ENCODE measurements at regions not wholly inside any gene's neighbourhood (a gene's known extent, or its start where the extent isn't known, plus 50 kb on each side); places are given as distances from the start of the nearest gene placed in this dataset.

DNA sequence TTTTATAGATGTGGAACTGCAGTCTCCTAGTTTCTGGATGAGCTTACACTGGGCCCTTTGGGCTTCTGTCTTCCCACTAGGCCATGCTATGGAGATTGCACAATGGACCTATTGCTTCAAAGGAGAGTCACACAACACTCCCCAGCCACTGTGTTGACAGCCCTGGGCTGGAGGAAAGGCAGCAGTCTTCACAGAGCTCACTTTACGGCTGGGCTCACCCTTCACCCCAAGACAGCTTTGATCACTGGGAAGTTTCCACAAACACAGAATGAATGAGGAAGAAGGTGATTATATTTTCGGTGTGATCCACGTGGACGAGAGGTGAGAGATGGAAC, 92.7 kb upstream of the GDF10 start:
- no peak overlapping the region for H3K27ac ChIP-seq (ENCODE audit: insufficient read depth, low read length)
- H3K27me3 ChIP-seq (ENCODE audit: control insufficient read depth, insufficient read depth, low read length): no peaks in the 10 kb centered on the region
- no peaks in the 10 kb centered on the region for H3K4me1 ChIP-seq (ENCODE audit: control insufficient read depth, extremely low read depth, insufficient read depth, low read length)
- peak in 1 of 2 donors; percentile 25 for DNase-seq (ENCODE audit: low read depth in 2 of 2)
- H3K9me3 ChIP-seq (ENCODE audit: control insufficient read depth, insufficient read depth, low read depth, low read length): no peaks in the 10 kb centered on the region
- no peak overlapping the region for H3K4me2 ChIP-seq (ENCODE audit: extremely low read depth, insufficient read depth, low read length)
- H3K4me3 ChIP-seq (replicated peaks in 1 of 4; ENCODE audit: control extremely low read depth in 1 of 4, insufficient read depth in 1 of 4, low read depth in 3 of 4, low read length in 4 of 4): no peak overlapping the region
- H3K79me2 ChIP-seq (ENCODE audit: control insufficient read depth, insufficient read depth, low read length): no peaks in the 10 kb centered on the region
- no peaks in the 10 kb centered on the region for H3K36me3 ChIP-seq (ENCODE audit: control insufficient read depth, insufficient read depth, low read length)
- TF ChIP-seq, protein P1, sequence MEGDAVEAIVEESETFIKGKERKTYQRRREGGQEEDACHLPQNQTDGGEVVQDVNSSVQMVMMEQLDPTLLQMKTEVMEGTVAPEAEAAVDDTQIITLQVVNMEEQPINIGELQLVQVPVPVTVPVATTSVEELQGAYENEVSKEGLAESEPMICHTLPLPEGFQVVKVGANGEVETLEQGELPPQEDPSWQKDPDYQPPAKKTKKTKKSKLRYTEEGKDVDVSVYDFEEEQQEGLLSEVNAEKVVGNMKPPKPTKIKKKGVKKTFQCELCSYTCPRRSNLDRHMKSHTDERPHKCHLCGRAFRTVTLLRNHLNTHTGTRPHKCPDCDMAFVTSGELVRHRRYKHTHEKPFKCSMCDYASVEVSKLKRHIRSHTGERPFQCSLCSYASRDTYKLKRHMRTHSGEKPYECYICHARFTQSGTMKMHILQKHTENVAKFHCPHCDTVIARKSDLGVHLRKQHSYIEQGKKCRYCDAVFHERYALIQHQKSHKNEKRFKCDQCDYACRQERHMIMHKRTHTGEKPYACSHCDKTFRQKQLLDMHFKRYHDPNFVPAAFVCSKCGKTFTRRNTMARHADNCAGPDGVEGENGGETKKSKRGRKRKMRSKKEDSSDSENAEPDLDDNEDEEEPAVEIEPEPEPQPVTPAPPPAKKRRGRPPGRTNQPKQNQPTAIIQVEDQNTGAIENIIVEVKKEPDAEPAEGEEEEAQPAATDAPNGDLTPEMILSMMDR (conservative IDR thresholded peaks at IDR 0.05 in 1 of 2, IDR thresholded peaks at IDR 0.05 in 1 of 2; ENCODE audit: low read depth in 1 of 2, low read length in 2 of 2): no peak
- no peak for TF ChIP-seq EZH2 (IDR thresholded peaks at IDR 0.05; ENCODE audit: low read length, missing control alignments)
- no peaks in the 10 kb centered on the region for H4K20me1 ChIP-seq (ENCODE audit: control insufficient read depth, extremely low read depth, insufficient read depth, low read length)
- H3K9ac ChIP-seq (ENCODE audit: insufficient read depth, low read length): no peak overlapping the region
- no peak overlapping the region for H2AFZ ChIP-seq (ENCODE audit: low read length)

DNA sequence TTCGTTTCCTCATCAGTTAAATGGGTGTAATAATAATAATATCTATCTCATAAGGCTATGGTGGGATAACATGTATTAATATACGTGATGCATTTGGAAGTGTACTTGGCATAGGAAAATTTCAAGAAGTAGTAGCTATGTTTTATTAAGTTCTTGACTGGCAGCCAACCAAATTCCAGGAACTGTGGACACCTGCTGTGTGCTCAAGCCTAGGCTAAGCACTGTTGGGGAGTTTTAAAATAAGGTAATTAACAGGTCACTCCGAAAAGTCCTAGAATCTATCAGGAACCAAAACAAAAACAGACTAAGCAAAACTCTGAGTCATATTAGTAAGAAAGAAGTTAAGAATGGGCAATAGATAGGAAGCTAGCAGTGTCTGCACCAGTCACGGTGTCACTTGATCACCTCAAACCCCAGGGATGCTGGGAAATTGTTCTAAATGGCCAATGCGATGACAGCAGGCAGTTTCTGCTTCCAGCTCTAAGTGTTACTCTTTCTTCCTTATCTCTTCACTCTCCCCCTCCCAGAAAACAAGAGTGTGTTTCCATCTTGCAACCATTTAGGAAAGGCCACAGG, 92.0 kb upstream of the GDF10 start:
- no peak for TF ChIP-seq EZH2 (IDR thresholded peaks at IDR 0.05; ENCODE audit: low read length, missing control alignments)
- TF ChIP-seq, protein P1 (conservative IDR thresholded peaks at IDR 0.05 in 1 of 2, IDR thresholded peaks at IDR 0.05 in 1 of 2; ENCODE audit: low read depth in 1 of 2, low read length in 2 of 2): no peak
- no peaks in the 10 kb centered on the region for H3K79me2 ChIP-seq (ENCODE audit: control insufficient read depth, insufficient read depth, low read length)
- no peak overlapping the region for H3K27ac ChIP-seq (ENCODE audit: insufficient read depth, low read length)
- no peak for DNase-seq (ENCODE audit: low read depth in 2 of 2)
- H2AFZ ChIP-seq (ENCODE audit: low read length): no peak overlapping the region
- H4K20me1 ChIP-seq (ENCODE audit: control insufficient read depth, extremely low read depth, insufficient read depth, low read length): no peaks in the 10 kb centered on the region
- H3K9me3 ChIP-seq (ENCODE audit: control insufficient read depth, insufficient read depth, low read depth, low read length): no peaks in the 10 kb centered on the region
- H3K27me3 ChIP-seq (ENCODE audit: control insufficient read depth, insufficient read depth, low read length): no peaks in the 10 kb centered on the region
- H3K4me3 ChIP-seq (replicated peaks in 1 of 4; ENCODE audit: control extremely low read depth in 1 of 4, insufficient read depth in 1 of 4, low read depth in 3 of 4, low read length in 4 of 4): no peak overlapping the region
- H3K36me3 ChIP-seq (ENCODE audit: control insufficient read depth, insufficient read depth, low read length): no peaks in the 10 kb centered on the region
- no peak overlapping the region for H3K9ac ChIP-seq (ENCODE audit: insufficient read depth, low read length)
- no peak overlapping the region for H3K4me2 ChIP-seq (ENCODE audit: extremely low read depth, insufficient read depth, low read length)
- no peaks in the 10 kb centered on the region for H3K4me1 ChIP-seq (ENCODE audit: control insufficient read depth, extremely low read depth, insufficient read depth, low read length)

DNA sequence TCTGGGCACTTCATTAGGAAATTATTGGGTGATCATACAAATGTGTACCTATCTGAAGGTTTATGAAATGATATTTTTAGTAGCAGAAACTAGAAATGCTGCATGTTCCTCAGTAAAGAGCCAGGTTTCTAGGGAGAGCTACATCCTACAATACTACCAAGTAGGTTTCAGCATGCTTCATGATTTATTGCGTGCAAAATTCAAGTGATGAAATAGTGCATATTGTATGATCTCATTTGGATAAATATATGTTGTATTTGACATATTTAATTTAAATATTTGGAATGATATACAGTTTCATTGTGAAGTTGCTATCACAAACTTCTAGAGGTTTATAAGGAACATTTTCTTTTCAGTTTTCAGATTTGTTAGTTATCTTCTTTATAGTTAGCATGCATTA, 90.5 kb upstream of the GDF10 start:
- Histone ChIP-seq H2AFZ (ENCODE audit: low read length) (no peak overlapping the region), H3K4me1 (ENCODE audit: control insufficient read depth, extremely low read depth, insufficient read depth, low read length) (no peaks in the 10 kb centered on the region), H3K4me2 (ENCODE audit: extremely low read depth, insufficient read depth, low read length) (no peak overlapping the region), H3K4me3 (replicated peaks in 1 of 4; ENCODE audit: control extremely low read depth in 1 of 4, insufficient read depth in 1 of 4, low read depth in 3 of 4, low read length in 4 of 4) (no peak overlapping the region), H3K27me3 (ENCODE audit: control insufficient read depth, insufficient read depth, low read length) (no peaks in the 10 kb centered on the region), H4K20me1 (ENCODE audit: control insufficient read depth, extremely low read depth, insufficient read depth, low read length) (no peaks in the 10 kb centered on the region), H3K27ac (ENCODE audit: insufficient read depth, low read length) (no peak overlapping the region), H3K36me3 (ENCODE audit: control insufficient read depth, insufficient read depth, low read length) (no peaks in the 10 kb centered on the region), H3K9me3 (ENCODE audit: control insufficient read depth, insufficient read depth, low read depth, low read length) (no peaks in the 10 kb centered on the region), H3K79me2 (ENCODE audit: control insufficient read depth, insufficient read depth, low read length) (no peaks in the 10 kb centered on the region), H3K9ac (ENCODE audit: insufficient read depth, low read length) (no peak overlapping the region)
- TF ChIP-seq EZH2 (IDR thresholded peaks at IDR 0.05; ENCODE audit: low read length, missing control alignments): no peak
- TF ChIP-seq, protein P1 (conservative IDR thresholded peaks at IDR 0.05 in 1 of 2, IDR thresholded peaks at IDR 0.05 in 1 of 2; ENCODE audit: low read depth in 1 of 2, low read length in 2 of 2): no peak
- no peak for DNase-seq (ENCODE audit: low read depth in 2 of 2)

All from fibroblast of lung (primary cell).